G401 (cell line): ENCODE measurements at regions not wholly inside any gene's neighbourhood (a gene's known extent, or its start where the extent isn't known, plus 50 kb on each side); places are given as distances from the start of the nearest gene placed in this dataset.

Experiments used
- DNase-seq: peaks from one replicate; pipeline ENCODE4 v3.0.0-alpha.2; 2015; ENCODE audit warnings: low spot score
- in situ Hi-C: cut with HindIII; loops from 2 replicates; pipeline ENCODE4 v1.10.0; 2016; ENCODE audit warnings: low sequenced_read_pairs, mixed read lengths

GRCh38 chr5:8290721-8291120 is 421.8 kb downstream of the MTRR start:
- in situ Hi-C loops, result no loop called here

GRCh38 chr5:8291641-8292040 is 422.7 kb downstream of the MTRR start:
- no peak for DNase-seq
- in situ Hi-C loops, result no loop called here

More at GRCh38 chr5:8290721-8291120, 421.8 kb downstream of the MTRR start:
- no peak for DNase-seq

GRCh38 chr5:8295141-8295540 is 426.2 kb downstream of the MTRR start:
- in situ Hi-C loops, result no loop called here
- DNase-seq, result no peak

- no peak for DNase-seq
- in situ Hi-C loops, result no loop called here
Observed at GRCh38 chr5:8299716-8300115, 430.8 kb downstream of the MTRR start.

GRCh38 chr5:8304341-8304740 is 435.4 kb downstream of the MTRR start:
- DNase-seq, result no peak
- in situ Hi-C loops, result no loop called here

- in situ Hi-C loops, result no loop called here
- no peak for DNase-seq
Observed at GRCh38 chr5:8306288-8306896, 437.4 kb downstream of the MTRR start.

- DNase-seq, result no peak
- in situ Hi-C loops, result no loop called here
Observed at GRCh38 chr5:8314965-8315364, 446.0 kb downstream of the MTRR start.

- in situ Hi-C loops, result no loop called here
- no peak for DNase-seq
Observed at GRCh38 chr5:8316608-8317280, 447.8 kb downstream of the MTRR start.

- no peak for DNase-seq
- in situ Hi-C loops, result no loop called here
Observed at GRCh38 chr5:8317335-8317734, 448.4 kb downstream of the MTRR start.

- in situ Hi-C loops, result no loop called here
- DNase-seq, result no peak
Observed at GRCh38 chr5:8320244-8320643, 451.3 kb downstream of the MTRR start.

- in situ Hi-C loops, result no loop called here
Observed at GRCh38 chr5:8321272-8321671, 452.3 kb downstream of the MTRR start.

GRCh38 chr5:8322484-8322883 is 453.5 kb downstream of the MTRR start:
- no peak for DNase-seq
- in situ Hi-C loops, result no loop called here

More at GRCh38 chr5:8321272-8321671, 452.3 kb downstream of the MTRR start:
- DNase-seq, result no peak

- DNase-seq, result no peak
- in situ Hi-C loops, result no loop called here
Observed at GRCh38 chr5:8327016-8327415, 458.1 kb downstream of the MTRR start.

- in situ Hi-C loops, result no loop called here
- DNase-seq, result no peak
Observed at GRCh38 chr5:8329773-8330172, 460.8 kb downstream of the MTRR start.

- in situ Hi-C loops, result no loop called here
- peak; percentile 85 for DNase-seq
Observed at GRCh38 chr5:8332666-8333445, 463.9 kb downstream of the MTRR start.

- peak; percentile 67 for DNase-seq
- in situ Hi-C loops, result no loop called here
Observed at GRCh38 chr5:8333485-8333884, 464.5 kb downstream of the MTRR start.

GRCh38 chr5:8333977-8334376 is 465.0 kb downstream of the MTRR start:
- in situ Hi-C loops, result no loop called here
- no peak for DNase-seq

GRCh38 chr5:8340261-8340660 is 471.3 kb downstream of the MTRR start:
- DNase-seq, result no peak
- in situ Hi-C loops, result no loop called here

- in situ Hi-C loops, result no loop called here
- no peak for DNase-seq
Observed at GRCh38 chr5:8340739-8341344, 471.9 kb downstream of the MTRR start.

- in situ Hi-C loops, result no loop called here
Observed at GRCh38 chr5:8341406-8341805, 472.5 kb downstream of the MTRR start.

More at GRCh38 chr5:8341406-8341805, 472.5 kb downstream of the MTRR start:
- DNase-seq, result no peak
